ENCODE measurements at regions not wholly inside any gene's neighbourhood (a gene's known extent, or its start where the extent isn't known, plus 50 kb on each side); places are given as distances from the start of the nearest gene placed in this dataset.
A peak's percentile ranks its signal among the peaks of the same experiment; 100 is the strongest.
"Not testable (repeated sequence)": the region's sequence is repeated elsewhere in the genome, so short reads cannot be mapped to it uniquely, and the experiment has no call there.

DNA sequence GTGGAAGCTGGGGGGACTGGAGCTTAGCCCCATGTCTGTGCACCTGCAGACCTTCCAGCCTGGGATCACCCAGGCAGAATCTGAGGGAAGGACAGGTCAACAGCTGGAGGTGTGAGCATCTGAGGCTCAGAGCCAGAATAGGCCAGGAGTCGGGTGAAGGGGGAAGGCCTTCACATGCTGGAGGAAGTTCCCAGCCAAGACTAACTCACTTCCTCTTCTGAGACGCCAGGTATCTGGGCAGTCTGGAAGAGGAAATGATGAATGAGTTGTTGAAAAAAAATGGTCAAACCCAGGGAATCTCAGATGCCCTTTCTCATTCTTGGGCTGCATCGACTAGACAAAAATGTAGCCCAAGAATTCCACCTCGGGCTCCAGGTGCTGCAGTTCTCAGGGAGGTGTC is 73.6 kb upstream of the TIAM2 start:
- no peak for DNase-seq (ENCODE audit: low read depth, low spot score)

DNA sequence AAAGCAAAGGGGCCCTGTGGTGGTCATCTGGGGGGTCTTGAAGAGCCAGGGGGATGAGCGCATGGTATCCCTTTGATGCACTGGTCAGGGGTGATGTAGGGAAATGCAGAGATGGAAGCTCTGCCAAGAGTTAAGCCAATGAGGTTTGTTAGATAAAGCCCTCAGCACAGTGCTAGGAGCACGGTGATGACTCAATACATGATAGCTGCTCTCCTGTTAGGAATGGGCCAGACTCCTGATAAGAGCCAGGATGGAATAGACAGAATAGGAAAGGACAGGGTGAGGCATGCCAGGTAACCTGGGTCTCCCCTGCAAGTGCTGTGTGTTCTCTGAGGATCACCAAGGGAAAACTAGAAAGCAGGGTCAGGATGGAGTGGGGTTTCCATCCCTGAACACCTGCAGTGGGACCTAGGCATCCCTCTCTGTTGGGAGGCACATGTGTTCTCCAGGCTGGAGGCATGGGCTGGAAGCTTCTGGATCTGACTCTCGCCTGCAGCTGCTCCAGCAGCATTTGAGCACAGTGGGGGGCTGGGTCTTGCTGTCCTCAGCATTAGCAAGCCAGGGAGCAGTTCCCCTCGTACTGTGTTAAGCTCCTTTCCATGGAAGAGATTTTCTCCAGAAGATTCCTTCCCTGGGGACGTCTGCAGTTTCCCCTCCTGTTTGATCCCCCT is 71.8 kb upstream of the TIAM2 start:
- no peak for DNase-seq (ENCODE audit: low read depth, low spot score)

DNA sequence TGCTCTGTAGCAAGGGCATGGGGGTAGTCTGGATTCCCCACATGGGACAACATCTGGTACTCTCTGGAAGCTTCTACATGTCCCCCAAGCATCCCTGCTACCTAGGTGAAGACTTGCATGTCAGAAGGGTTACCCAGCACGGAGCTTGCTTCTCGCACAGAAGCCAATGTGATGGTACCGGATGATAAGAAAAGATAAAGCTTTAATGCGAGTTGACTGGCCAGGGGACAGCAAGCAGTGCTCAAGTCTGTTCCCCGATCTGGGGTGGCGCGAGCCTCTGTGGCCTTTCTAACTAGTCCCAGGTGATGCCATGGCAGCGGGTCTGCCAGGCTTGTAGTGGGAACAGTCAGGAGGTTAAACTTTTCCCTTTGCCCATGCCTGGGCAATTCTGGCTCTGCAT is 70.0 kb upstream of the TIAM2 start:
- no peak for DNase-seq (ENCODE audit: low read depth, low spot score)

DNA sequence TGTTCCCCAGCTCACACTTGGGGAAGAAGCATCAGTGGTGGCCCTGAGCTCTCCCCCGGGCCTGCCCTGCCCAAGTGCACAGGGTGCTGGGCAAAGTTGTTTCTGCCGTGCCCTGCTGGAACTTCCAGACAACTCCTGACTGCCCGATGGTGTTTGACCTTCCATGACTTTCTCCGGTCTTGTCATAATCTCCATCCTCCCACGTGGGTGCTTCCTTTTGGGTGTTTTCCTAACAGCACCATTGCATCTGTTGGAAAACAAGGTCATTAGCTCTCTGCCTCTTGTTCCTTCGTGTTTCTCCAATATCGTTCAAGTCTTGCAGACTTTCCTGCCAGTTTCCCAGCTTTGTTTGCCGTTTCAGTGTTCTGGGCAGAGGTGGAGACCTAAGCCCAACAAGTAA is 68.7 kb upstream of the TIAM2 start:
- DNase-seq (ENCODE audit: low read depth, low spot score), result no peak

DNA sequence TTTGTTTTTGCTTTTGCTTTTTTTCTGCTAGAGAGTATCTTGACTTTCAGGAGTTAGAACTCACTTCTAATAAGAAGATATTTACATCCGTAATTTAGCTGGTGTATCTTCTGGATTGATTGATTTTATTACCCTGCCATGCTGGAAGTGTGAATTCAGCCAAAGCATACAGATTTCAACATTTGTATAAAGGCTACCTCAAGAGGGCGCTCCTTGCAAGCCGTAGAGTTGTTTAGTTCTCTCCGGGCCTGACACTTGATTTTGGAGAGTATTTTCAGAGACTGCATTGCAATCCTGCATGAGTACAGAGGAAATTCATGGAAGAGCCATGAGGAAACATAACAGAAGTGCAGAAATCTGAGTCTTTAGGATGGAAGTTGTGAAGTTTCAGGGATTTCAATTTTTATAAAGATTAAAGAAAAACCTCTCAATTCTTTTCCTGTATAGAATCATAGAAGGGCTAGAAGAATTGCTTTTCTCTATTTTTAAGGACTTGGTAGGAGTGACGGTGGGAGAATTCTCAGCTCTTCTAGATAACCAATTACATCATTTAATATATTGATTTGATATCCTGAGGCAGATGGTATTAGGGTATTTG is 66.7 kb upstream of the TIAM2 start:
- DNase-seq (ENCODE audit: low read depth, low spot score), result peak; percentile 32

DNA sequence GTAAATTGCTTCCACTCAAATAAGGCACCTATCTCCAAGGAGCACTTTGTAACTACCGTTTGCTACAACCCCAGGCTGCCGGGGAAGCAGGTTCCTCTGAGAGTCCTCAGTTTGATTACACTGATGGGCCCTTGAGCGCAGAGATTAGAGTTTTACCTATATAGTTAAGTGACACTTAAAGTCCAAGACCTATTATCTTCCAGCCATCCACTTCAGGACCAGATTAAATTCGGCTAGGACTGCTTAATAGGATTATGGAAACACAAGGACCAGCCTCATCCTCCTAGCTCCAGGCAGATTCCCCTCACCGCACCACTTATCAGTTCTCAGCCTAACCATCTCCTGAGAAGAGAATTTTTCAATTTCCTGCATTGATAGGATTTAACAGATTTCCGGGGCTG is 64.7 kb upstream of the TIAM2 start:
- no peak for DNase-seq (ENCODE audit: low read depth, low spot score)

DNA sequence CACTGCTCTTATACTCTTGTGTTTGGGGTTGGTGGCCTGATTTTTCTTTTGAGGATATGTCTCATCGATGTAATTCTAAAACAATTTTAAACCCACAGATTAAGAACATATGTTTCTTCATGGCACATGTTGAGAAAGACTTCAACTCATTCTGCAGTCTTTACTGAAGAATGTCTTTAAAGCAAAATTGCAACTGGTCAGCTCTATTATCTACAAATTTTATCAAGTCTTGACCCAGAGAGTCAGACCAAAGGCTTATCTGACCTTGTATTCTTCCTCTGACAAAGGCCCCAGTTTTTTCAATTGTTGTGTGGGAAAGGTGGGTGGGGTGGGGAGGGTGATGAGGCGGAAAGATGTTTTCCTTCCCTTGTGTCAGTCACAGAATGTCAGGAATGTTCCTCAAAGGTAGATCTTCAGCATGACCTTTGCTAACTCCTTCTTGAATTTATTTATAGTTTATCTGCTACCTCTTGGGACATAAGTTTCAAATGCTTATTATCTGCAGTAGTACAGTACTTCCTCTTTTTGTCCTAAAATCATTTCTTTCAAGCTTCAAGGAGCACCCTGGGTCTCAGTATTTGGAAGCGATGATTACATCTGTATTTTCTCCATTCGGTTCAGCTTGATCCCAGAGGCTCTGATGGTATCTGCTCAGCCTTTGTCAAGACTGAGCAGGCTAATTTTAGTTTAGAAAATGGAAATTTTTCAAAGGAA is 63.2 kb upstream of the TIAM2 start:
- no peak for DNase-seq (ENCODE audit: low read depth, low spot score)

DNA sequence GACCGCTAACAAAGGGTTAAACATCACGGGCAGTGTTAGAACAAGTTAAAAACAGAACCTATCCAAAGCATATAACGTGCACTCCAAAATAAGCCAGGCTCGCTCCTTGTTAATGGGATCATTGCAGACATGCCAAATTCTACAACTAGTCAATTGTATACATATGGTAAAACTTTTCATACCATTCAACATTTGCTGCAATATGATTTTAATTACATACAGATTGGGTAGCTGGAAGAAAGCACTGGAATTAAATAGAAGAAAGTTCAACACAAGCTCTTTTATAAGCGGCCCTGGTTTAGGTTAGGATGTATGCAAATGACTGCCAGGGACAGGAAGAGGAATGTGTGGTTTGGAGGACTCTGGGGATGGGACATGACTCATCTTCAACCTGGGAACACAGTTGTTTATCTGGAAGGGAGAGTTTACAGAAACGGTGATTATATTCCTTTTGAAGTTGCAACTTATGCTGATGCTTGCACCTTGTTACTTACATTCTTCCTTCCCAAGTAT is 62.5 kb upstream of the TIAM2 start:
- DNase-seq (ENCODE audit: low read depth, low spot score), result no peak

DNA sequence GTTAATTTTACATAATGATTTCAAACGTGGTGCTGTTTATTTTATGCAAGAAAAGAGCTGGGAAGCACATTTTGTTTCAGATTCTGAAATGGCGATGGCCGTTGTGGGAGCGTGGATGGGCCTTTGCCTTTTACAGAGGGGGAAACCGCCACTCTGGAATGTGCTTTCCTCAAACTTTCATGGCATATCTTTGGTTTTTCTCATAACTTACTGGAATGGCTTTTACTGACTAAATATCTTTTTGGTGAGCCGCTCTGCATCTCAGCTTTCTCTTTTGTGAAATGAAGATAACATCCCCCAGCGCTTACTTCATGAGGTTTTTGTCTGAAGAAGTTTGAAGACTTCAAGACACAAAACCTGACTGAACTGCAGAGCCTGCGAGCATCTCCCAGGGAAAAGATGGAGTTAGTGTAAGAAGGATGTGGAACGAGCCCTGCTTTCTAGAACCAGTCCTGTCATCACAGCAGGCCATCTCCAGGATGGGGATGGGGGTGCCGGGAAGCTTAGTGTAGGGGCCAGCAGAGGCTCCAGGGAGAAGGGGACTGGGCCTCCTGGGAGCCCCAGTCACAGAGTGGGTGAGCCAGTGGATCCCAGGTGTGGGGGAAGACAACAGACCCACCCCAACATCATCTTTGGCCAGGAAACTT is 61.8 kb upstream of the TIAM2 start:
- no peak for DNase-seq (ENCODE audit: low read depth, low spot score)

DNA sequence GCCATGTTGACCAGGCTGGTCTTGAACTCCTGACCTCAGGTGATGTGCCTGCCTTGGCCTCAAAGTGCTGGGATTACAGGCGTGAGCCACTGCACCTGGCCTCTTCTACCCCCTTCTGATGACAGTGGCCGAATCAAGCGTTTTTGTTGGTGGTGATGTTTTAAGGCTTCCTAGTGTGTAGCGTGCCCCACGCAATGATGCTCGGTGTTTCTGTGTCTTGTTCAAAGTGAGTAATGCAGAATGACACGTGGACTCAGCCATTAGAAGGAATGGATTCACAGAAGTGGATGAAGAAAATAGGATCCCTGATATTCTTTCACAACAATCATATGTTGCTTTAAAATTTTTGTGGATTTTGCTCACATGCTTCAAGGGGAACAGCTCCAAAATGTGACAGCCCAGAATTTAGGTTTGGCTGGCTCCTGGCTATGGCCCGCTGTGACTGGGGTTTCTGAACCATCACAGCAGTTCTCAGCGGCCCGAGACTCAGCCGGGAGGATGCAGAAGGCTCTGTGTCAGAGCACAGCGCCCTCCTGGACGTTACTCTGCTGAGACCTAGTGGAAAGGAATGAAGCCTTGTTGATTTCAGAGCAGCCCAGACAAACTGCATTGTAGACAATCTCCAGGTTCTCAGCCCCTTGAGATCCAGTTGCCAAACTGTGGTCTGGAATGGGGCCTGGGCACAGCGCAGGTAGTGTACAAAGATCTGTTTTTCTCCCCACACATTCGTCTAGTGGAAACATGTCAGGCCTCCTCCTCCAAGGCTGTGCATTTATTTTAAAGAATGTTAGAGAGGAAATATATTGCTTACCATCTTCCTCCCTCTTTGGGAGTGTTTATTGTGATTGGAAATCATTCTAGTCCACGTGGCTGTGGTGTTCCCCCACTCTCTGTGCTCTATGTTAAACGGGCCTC is 57.6 kb upstream of the TIAM2 start:
- no peak for DNase-seq (ENCODE audit: low read depth, low spot score)

DNA sequence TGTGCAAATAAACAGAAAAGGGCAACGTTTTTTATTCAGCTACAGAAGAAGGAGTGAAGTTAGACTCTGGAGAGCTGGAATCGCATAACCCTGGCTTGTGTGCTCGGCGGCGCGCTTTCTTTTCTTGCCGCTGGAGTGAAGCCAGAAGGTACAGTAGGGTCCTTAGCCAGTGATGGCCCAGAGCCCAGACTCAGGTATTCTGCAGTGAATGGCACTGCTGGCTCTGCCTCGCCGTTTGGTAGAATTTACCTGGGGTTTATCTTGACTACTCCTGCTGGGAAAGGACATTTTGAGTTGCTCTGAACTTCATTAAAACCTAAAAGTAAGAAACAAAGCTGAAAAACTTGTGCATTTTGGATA is 56.9 kb upstream of the TIAM2 start:
- no peak for DNase-seq (ENCODE audit: low read depth, low spot score)

DNA sequence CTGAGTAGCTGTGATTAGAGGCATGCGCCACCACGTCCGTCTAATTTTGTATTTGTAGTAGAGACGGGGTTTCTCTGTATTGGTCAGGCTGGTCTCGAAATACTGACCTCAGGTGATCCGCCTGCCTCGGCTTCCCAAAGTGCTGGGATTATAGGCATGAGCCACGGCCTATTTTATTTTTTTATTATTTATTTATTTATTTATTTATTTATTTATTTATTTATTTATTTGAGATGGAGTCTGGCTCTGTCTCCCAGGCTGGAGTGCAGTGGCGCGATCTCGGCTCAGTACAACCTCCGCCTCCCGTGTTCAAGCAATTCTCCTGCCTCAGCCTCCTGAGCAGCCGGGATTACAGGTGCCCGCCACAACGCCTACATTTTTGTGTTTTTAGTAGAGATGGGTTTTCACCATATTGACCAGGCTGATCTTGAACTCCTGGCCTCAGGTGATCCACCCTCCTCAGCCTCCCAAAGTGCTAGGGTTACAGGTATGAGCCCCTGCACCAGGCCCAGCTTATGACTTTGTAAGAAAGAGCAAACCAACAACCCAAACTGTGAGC is 56.3 kb upstream of the TIAM2 start:
- DNase-seq (ENCODE audit: low read depth, low spot score), result not testable (repeated sequence)

DNA sequence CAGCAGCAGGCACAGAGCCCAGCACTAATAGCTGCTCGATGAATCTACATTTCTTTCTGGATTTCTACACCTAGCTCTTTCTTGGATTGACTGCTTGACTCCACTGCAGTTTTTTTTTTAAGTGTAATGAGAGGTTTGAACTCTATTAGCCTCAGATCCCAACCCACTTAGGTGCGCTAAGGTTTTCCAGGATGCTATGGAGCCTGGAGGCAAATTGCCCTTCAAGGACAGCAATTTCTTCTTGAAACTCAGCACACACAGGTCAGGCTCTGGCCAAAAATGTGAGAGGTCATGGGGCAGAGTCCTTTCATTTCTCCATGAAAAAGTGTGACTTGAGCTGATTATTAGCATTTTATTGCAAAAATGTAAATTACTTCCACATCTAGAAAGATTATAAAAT is 52.3 kb upstream of the TIAM2 start:
- no peak for DNase-seq (ENCODE audit: low read depth, low spot score)

DNA sequence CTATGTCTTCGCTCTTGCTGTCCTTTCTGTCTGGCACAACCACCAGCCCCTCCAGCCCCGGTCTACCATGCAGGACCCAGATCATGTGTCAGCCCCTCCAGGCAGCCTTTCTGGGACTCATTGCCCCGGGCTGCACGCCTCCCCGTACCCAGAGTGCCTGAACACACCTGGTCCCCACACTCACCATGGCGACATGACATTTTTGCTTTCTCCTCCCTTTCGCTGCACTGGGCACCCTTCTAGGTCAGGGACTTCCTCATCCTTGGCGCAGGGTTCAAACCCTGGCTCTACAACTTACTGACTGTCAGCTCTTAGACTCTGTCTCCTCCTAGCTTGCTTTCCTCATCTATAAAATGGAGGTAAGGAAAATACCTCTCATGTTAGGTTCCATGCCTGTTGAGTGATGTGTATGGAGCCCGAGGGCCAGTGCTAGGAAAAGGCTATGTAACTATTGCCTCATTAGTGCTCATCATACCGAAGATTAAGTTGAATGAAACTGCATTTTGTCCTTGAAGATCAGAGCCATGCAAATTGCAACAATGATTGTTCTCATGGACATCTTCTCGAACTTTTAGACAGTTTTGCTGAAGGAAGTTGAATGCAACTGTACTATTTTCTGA is 49.7 kb upstream of the TIAM2 start:
- DNase-seq (ENCODE audit: low read depth, low spot score), result no peak
